ENCODE measurements at regions not wholly inside any gene's neighbourhood (a gene's known extent, or its start where the extent isn't known, plus 50 kb on each side); places are given as distances from the start of the nearest gene placed in this dataset.

GRCh38 chr17:77364941-77365583 lies 224.3 kb downstream of the SEC14L1 start:
- TF ChIP-seq GABPA (IDR thresholded peaks at IDR 0.05 in 1 of 2, conservative IDR thresholded peaks at IDR 0.05 in 1 of 2) (no peak), MAX (IDR thresholded peaks at IDR 0.05) (no peak)
- TF ChIP-seq, protein P1, sequence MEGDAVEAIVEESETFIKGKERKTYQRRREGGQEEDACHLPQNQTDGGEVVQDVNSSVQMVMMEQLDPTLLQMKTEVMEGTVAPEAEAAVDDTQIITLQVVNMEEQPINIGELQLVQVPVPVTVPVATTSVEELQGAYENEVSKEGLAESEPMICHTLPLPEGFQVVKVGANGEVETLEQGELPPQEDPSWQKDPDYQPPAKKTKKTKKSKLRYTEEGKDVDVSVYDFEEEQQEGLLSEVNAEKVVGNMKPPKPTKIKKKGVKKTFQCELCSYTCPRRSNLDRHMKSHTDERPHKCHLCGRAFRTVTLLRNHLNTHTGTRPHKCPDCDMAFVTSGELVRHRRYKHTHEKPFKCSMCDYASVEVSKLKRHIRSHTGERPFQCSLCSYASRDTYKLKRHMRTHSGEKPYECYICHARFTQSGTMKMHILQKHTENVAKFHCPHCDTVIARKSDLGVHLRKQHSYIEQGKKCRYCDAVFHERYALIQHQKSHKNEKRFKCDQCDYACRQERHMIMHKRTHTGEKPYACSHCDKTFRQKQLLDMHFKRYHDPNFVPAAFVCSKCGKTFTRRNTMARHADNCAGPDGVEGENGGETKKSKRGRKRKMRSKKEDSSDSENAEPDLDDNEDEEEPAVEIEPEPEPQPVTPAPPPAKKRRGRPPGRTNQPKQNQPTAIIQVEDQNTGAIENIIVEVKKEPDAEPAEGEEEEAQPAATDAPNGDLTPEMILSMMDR (IDR thresholded peaks at IDR 0.05; ENCODE audit: low read depth, low read length, missing input control), result no peak

Measured in liver (tissue), 3 donors.